Skeletal muscle cell (primary cell): ENCODE measurements at regions not wholly inside any gene's neighbourhood (a gene's known extent, or its start where the extent isn't known, plus 50 kb on each side); places are given as distances from the start of the nearest gene placed in this dataset.
"Not testable (repeated sequence)": the region's sequence is repeated elsewhere in the genome, so short reads cannot be mapped to it uniquely, and the experiment has no call there.

Experiments
- DNase-seq: peaks from one replicate; pipeline ENCODE4 v3.0.0-alpha.2; 2010; ENCODE audit warnings: low read depth
- H3K4me3 ChIP-seq: 2 replicates; pipeline ENCODE4 v1.5.1; 2011; ENCODE audit warnings: low read depth, mild to moderate bottlenecking, control low read depth, low read length, moderate library complexity

GRCh38 chr15:36432161-36432560, 147.3 kb upstream of the CDIN1 start:
- no peak overlapping the region for H3K4me3 ChIP-seq
- peak; percentile 65 for DNase-seq

- no peak for DNase-seq
- no peak overlapping the region for H3K4me3 ChIP-seq
Observed at GRCh38 chr15:36434177-36434576, 145.2 kb upstream of the CDIN1 start.

DNA sequence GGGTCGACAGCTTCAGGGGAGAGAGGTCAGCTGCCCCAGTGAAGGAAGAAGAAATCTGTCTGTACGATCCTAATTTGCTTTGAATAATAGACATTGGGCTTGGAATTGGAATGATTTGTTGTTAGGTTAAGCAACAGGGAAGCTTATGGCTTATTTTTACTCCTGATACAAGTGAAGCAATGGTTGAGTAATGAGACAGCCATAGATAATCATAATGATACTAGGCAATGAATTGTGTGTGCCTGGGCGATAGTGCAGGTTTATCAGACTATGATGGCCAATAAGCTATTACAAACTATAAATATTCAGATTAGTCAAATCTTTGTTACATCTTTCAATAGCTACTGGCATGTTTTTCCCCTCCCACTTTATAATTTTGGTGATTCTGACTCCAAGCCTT, 140.9 kb upstream of the CDIN1 start:
- H3K4me3 ChIP-seq = no peak overlapping the region
- no peak for DNase-seq

DNA sequence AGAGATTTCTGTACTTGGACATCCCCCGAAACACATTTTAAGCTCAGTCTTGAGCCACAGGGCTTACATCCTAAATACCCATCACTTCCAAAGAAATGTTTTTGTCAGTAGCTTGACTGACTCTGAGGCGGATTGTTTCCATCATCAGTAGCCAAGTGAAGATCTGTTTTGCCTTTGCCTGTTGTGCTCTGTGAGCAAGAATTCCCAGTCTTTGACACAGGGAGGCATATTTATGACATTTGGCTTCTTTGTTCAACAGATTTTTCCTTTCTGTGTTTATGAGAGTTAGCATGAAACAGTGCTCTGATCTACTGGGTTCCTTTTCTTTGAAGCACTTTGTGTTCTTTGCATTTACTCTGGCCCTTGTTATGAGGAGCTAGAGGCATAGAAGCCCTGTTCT, 132.1 kb upstream of the CDIN1 start:
- DNase-seq = no peak
- no peak overlapping the region for H3K4me3 ChIP-seq

- no peak overlapping the region for H3K4me3 ChIP-seq
- no peak for DNase-seq
Observed at GRCh38 chr15:36448418-36448817, 131.0 kb upstream of the CDIN1 start.

DNA sequence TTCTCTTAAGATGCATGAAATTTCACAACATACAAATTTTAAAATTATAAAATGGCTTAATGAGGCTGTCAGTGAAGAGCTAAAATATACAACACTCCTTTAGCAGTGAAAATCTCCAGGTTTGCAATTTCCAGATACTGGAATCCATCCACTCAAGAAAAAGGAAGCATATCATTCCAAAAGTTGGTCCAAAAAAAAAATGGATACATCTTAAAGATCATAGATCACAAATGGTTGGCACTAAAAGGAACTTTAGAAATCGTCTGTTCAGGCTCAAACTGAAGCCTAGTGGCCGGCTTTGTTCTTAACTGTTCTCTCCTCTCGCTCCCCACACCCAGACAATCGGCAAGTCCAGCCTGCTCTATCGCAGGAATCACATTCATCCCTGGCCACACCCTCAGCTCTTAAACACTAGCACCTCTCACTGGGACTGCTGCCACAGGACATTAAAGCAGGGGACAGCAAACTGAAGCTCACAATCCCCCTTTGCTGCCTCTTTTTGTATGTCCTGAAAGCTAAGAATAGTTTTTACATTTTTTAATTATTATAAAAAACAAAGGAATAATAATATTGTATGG, 130.3 kb upstream of the CDIN1 start:
- no peak overlapping the region for H3K4me3 ChIP-seq
- DNase-seq = no peak

DNA sequence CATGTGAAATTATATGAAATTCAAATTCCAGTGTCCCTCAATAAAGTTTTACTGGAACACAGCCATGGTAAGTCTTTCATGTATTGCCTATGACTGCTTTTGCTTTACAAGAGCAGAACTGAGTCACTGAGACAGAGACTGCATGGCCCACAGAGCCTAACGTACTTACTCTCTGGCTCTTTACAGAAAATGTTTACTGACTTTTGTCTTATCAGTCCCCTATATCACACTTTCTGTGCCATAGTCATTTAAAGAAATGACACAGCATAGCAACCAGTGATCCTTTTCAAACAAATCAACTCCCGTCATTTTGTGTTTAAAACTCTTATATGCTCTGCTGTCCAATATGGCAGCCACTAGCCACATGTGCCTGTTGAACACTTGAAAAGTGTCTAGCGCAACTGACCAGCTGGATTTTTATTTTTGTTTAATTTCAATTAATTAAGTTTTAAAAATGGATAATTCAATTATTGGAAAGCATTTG, 129.7 kb upstream of the CDIN1 start:
- DNase-seq = no peak
- no peak overlapping the region for H3K4me3 ChIP-seq

DNA sequence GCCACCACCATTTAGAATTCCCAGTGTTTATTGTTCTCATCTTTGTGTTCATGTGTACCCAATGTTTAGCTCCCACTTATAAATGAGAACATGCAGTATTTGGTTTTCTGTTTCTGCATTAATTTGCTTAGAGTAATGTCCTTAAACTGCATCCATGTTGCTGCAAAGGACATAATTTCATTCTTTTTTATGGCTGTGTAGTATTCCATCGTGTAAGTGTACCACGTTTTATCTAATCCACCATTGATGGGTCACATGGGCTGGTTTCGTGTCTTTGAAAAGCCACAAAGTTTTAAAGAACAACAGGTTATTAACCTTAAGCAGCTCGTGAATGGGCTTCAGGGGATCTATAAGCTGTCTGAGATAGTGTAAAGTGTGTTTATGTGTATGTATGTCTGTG, 125.2 kb upstream of the CDIN1 start:
- not testable (repeated sequence) for DNase-seq, H3K4me3 ChIP-seq

GRCh38 chr15:36458411-36458810, 121.0 kb upstream of the CDIN1 start:
- DNase-seq = no peak

GRCh38 chr15:36465304-36465703, 114.1 kb upstream of the CDIN1 start:
- no peak for DNase-seq

More at GRCh38 chr15:36458411-36458810, 121.0 kb upstream of the CDIN1 start:
- no peak overlapping the region for H3K4me3 ChIP-seq

GRCh38 chr15:36468746-36469145, 110.7 kb upstream of the CDIN1 start:
- DNase-seq = peak; percentile 83
- no peak overlapping the region for H3K4me3 ChIP-seq

More at GRCh38 chr15:36465304-36465703, 114.1 kb upstream of the CDIN1 start:
- no peak overlapping the region for H3K4me3 ChIP-seq

DNA sequence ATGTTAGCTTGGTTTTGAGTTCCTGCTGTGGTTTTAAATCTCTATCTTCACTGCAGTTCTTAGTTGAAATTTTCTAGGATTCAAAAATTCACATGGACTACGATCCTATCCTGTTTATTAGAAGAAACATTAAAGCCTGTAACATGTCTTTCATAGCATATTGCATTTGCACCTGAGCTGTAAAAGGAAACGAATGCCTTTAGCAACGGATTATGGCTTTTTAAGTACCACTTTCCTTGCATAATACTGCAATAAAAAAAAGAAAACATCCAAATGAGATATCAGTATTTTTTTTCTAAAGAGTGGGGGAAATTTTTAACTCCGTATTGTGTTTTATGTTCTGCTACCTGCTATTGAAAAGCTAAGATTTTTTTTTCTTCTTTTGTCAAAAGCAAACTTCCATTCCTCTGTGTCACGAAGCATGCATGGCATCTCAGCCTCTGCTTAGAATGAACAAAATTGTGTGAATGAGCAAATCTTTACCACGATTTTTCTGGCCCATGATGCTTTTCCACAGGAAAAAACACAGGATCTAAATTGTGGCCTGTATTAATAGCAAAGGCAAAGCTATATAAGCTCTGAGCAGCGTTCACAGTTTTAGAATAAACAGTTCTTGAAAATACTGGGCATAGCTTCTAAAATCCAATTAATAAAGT, 110.0 kb upstream of the CDIN1 start:
- H3K4me3 ChIP-seq = no peak overlapping the region
- no peak for DNase-seq

GRCh38 chr15:36472672-36473071, 106.8 kb upstream of the CDIN1 start:
- no peak overlapping the region for H3K4me3 ChIP-seq
- peak; percentile 21 for DNase-seq

GRCh38 chr15:36478561-36478960, 100.9 kb upstream of the CDIN1 start:
- H3K4me3 ChIP-seq = no peak overlapping the region
- no peak for DNase-seq

- H3K4me3 ChIP-seq = no peak overlapping the region
- DNase-seq = no peak
Observed at GRCh38 chr15:36479200-36479896, 100.1 kb upstream of the CDIN1 start.

GRCh38 chr15:36481156-36481555, 98.3 kb upstream of the CDIN1 start:
- DNase-seq = no peak
- H3K4me3 ChIP-seq = no peak overlapping the region

DNA sequence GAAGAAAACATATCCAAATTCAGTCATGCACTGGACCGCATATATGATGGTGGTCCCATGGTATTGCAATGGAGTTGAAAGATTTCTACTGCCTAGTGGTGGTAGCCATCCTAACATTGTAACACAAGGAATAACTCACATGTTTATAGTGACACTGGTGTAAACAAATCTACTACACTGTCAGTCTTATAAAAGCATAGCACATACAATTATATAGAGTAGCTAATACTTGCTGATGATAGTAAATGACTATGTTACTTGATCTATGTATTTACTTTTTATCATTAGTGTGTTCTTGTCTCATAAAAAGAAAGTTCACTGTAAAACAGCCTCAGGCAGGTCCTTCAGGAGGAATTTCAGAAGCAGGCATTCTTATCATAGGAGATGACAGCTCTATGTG, 96.0 kb upstream of the CDIN1 start:
- H3K4me3 ChIP-seq = no peak overlapping the region
- DNase-seq = no peak

DNA sequence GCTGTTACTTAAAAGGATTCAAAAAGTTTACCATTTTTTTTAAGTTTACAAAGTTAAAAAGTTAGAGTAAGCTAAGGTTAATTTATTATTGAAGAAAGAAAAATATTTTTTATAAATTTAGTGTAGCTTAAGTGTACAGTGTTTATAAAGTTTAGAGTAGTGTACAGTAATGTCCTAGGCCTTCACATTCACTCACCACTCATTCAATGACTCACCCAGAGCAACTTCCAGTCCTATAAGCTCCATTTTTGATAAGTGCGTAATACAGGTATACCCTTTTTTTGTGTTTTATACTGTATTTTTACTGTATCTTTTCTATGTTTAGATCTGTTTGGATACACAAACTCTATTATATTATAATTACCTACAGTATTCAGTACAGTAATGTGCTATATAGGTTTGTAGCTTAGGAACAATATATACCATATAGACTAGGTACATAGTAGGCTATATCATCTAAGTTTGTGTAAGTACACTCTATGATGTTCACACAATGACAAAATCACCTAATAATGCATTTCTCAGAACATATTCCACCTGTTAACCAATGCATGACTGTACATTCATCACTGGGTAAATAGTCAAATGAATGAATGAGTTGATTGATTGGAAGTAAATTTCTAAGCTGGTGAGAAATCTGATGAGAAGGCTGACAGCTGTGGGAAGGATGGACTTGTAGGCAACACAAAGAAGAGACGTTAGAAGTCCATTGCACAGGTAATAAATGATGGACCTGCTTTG, 95.2 kb upstream of the CDIN1 start:
- H3K4me3 ChIP-seq = no peak overlapping the region
- no peak for DNase-seq

DNA sequence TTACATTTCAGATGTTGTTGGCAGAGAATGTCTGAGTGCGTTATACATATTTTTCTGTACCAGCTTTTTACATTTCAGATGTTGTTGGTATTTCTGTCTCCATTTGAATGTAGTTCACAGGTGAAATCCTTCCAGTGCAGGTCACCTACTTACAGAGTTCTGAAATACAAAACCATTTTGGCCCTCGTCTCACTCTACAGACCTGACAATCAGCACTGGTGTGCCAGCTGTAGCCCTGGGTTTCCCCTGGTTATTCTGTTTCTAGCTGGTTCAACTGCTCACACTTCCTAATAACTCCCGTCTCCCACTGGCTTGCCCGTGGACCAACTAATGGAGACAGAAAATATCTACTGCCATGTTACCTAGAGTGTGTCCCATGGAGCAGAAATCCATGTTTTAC, 87.5 kb upstream of the CDIN1 start:
- no peak overlapping the region for H3K4me3 ChIP-seq
- DNase-seq = no peak

- no peak overlapping the region for H3K4me3 ChIP-seq
- DNase-seq = no peak
Observed at GRCh38 chr15:36495456-36495991, 83.9 kb upstream of the CDIN1 start.
